ENCODE measurements at regions not wholly inside any gene's neighbourhood (a gene's known extent, or its start where the extent isn't known, plus 50 kb on each side); places are given as distances from the start of the nearest gene placed in this dataset.

GRCh38 chr22:25366408-25366807 lies 147.0 kb downstream of the CRYBB2 start:
- no peaks in the 10 kb centered on the region for H3K27me3 ChIP-seq
- peaks cover 0 to 28% (median 8%) of the 10 kb centered on the region in 4 donors for H3K4me1 ChIP-seq
- ATAC-seq (no peak), DNase-seq (no peak)
- no peaks in the 10 kb centered on the region for H3K9me3 ChIP-seq
- intact Hi-C loops (cut with DNase I): no loop called here
- no peak for TF ChIP-seq POLR2A (IDR thresholded peaks at IDR 0.05)
- TF ChIP-seq, protein P1, sequence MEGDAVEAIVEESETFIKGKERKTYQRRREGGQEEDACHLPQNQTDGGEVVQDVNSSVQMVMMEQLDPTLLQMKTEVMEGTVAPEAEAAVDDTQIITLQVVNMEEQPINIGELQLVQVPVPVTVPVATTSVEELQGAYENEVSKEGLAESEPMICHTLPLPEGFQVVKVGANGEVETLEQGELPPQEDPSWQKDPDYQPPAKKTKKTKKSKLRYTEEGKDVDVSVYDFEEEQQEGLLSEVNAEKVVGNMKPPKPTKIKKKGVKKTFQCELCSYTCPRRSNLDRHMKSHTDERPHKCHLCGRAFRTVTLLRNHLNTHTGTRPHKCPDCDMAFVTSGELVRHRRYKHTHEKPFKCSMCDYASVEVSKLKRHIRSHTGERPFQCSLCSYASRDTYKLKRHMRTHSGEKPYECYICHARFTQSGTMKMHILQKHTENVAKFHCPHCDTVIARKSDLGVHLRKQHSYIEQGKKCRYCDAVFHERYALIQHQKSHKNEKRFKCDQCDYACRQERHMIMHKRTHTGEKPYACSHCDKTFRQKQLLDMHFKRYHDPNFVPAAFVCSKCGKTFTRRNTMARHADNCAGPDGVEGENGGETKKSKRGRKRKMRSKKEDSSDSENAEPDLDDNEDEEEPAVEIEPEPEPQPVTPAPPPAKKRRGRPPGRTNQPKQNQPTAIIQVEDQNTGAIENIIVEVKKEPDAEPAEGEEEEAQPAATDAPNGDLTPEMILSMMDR (IDR thresholded peaks at IDR 0.05): no peak
- H3K36me3 ChIP-seq: peaks cover 0 to 5% (median 0%) of the 10 kb centered on the region in 4 donors
- H3K27ac ChIP-seq: no peak overlapping the region
- no peak overlapping the region for H3K4me3 ChIP-seq
- WGBS (ENCODE audit: insufficient coverage, low coverage, low lambda C conversion rate, missing lambda C conversion rate): no CpG with 5 or more reads among the region's 10 CpGs

GRCh38 chr22:25366876-25367466 lies 147.5 kb downstream of the CRYBB2 start:
- Histone ChIP-seq H3K27ac (no peak overlapping the region), H3K4me3 (no peak overlapping the region), H3K4me1 (peaks cover 0 to 28% (median 8%) of the 10 kb centered on the region in 4 donors), H3K36me3 (peaks cover 0 to 5% (median 0%) of the 10 kb centered on the region in 4 donors), H3K27me3 (no peaks in the 10 kb centered on the region), H3K9me3 (no peaks in the 10 kb centered on the region)
- DNase-seq: peak in 1 of 3 donors; percentile 29
- ATAC-seq: no peak
- WGBS (ENCODE audit: insufficient coverage, low coverage, low lambda C conversion rate, missing lambda C conversion rate): 87% methylated on average over 7 of the region's 20 CpGs
- TF ChIP-seq POLR2A (IDR thresholded peaks at IDR 0.05): no peak
- TF ChIP-seq, protein P1 (IDR thresholded peaks at IDR 0.05): no peak
- intact Hi-C loops (cut with DNase I): no loop called here

GRCh38 chr22:25367756-25368155 lies 148.3 kb downstream of the CRYBB2 start:
- Histone ChIP-seq H3K9me3 (no peaks in the 10 kb centered on the region), H3K4me1 (peaks cover 0 to 22% (median 5%) of the 10 kb centered on the region in 4 donors), H3K27ac (no peak overlapping the region), H3K27me3 (no peaks in the 10 kb centered on the region), H3K36me3 (peaks cover 0 to 5% (median 0%) of the 10 kb centered on the region in 4 donors), H3K4me3 (no peak overlapping the region)
- intact Hi-C loops (cut with DNase I): no loop called here
- peak in 1 of 3 donors; percentile 37 for DNase-seq
- 95% methylated on average over 16 of the region's 18 CpGs for WGBS (ENCODE audit: insufficient coverage, low coverage, low lambda C conversion rate, missing lambda C conversion rate)
- TF ChIP-seq, protein P1 (IDR thresholded peaks at IDR 0.05): no peak
- ATAC-seq: no peak

DNA sequence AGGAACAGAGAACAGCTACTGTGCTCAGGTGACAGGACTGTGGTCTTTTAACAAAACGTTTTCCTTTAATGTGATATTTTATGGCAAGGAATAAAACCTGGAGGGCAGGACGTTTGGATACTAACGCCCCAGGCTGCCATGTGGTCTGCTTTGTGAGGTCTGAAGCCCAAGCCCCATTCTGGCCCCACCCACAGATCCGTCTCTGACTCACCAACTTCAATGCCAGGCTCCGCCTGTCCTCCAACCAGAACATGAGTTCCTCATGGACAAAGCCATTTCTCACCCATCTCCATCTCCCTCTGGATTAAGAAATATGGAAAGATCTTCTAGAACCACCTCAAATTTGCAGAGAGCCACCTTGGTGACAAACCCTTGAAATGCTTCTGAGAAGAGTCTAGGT lies 148.8 kb downstream of the CRYBB2 start:
- intact Hi-C loops (cut with DNase I): no loop called here
- H3K27me3 ChIP-seq: no peaks in the 10 kb centered on the region
- ATAC-seq: no peak
- peaks cover 0 to 17% (median 4%) of the 10 kb centered on the region in 4 donors for H3K4me1 ChIP-seq
- WGBS (ENCODE audit: insufficient coverage, low coverage, low lambda C conversion rate, missing lambda C conversion rate): 73% methylated on average over 5 of the region's 5 CpGs
- TF ChIP-seq, protein P1 (IDR thresholded peaks at IDR 0.05): no peak
- no peak for TF ChIP-seq POLR2A (IDR thresholded peaks at IDR 0.05)
- no peak overlapping the region for H3K4me3 ChIP-seq
- no peak for DNase-seq
- H3K9me3 ChIP-seq: no peaks in the 10 kb centered on the region
- no peak overlapping the region for H3K27ac ChIP-seq
- peaks cover 0 to 9% (median 0%) of the 10 kb centered on the region in 4 donors for H3K36me3 ChIP-seq
